Progenitor cell of endocrine pancreas (in vitro differentiated cells): ENCODE measurements at regions not wholly inside any gene's neighbourhood (a gene's known extent, or its start where the extent isn't known, plus 50 kb on each side); places are given as distances from the start of the nearest gene placed in this dataset.

Experiments
- DNase-seq: peaks from one replicate; pipeline ENCODE4 v3.0.0; 2021; ENCODE audit warnings: low spot score; ENCODE audit not compliant: unreplicated experiment
- H3K27ac Mint-ChIP-seq: 2 replicates; pipeline ENCODE4 v1.8.0; 2021; ENCODE audit warnings: mild to moderate bottlenecking, moderate library complexity, mixed read lengths
- H3K27me3 Mint-ChIP-seq: 2 replicates; pipeline ENCODE4 v1.8.0; 2021; ENCODE audit warnings: mixed read lengths
- H3K36me3 Mint-ChIP-seq: 2 replicates; pipeline ENCODE4 v1.8.0; 2022; ENCODE audit warnings: mixed read lengths; ENCODE audit not compliant: insufficient read depth
- H3K4me1 Mint-ChIP-seq: 2 replicates; pipeline ENCODE4 v1.8.0; 2021; ENCODE audit warnings: low read depth, mixed read lengths
- H3K4me3 Mint-ChIP-seq: 2 replicates; pipeline ENCODE4 v1.8.0; 2021; ENCODE audit warnings: low read depth, mild to moderate bottlenecking, moderate library complexity, mixed read lengths
- H3K9me3 Mint-ChIP-seq: 2 replicates; pipeline ENCODE4 v1.8.0; 2021; ENCODE audit warnings: low read depth, mixed read lengths
- CTCF ChIP-seq: fragments of 200-600 bp; sonication (generic); IDR thresholded peaks from one replicate; pipeline ENCODE4 v1.5.0; 2021; ENCODE audit warnings: antibody characterized with exemption, mild to moderate bottlenecking; ENCODE audit not compliant: unreplicated experiment

GRCh38 chr5:39675676-39676075 lies 250.9 kb upstream of the DAB2 start:
- Mint-ChIP-seq H3K4me3 (no peak overlapping the region), H3K36me3 (no peaks in the 10 kb centered on the region), H3K27me3 (no peaks in the 10 kb centered on the region), H3K4me1 (peaks cover 2% of the 10 kb centered on the region), H3K9me3 (peaks cover under 1% of the 10 kb centered on the region), H3K27ac (no peak overlapping the region)
- no peak for DNase-seq
- TF ChIP-seq CTCF = no peak

- no peak for TF ChIP-seq CTCF
- Mint-ChIP-seq H3K9me3 (no peaks in the 10 kb centered on the region), H3K4me1 (peaks cover 2% of the 10 kb centered on the region), H3K36me3 (no peaks in the 10 kb centered on the region), H3K27ac (no peak overlapping the region), H3K27me3 (no peaks in the 10 kb centered on the region), H3K4me3 (no peak overlapping the region)
- DNase-seq = no peak
Measured at GRCh38 chr5:39674209-39675082, 249.7 kb upstream of the DAB2 start.

- DNase-seq = no peak
- H3K4me3 Mint-ChIP-seq = no peak overlapping the region
- H3K27me3 Mint-ChIP-seq = no peaks in the 10 kb centered on the region
- no peak overlapping the region for H3K27ac Mint-ChIP-seq
- H3K9me3 Mint-ChIP-seq = no peaks in the 10 kb centered on the region
- TF ChIP-seq CTCF = no peak
- peaks cover 2% of the 10 kb centered on the region for H3K4me1 Mint-ChIP-seq
- no peaks in the 10 kb centered on the region for H3K36me3 Mint-ChIP-seq
Measured at GRCh38 chr5:39671561-39671961, 246.8 kb upstream of the DAB2 start.

- TF ChIP-seq CTCF = no peak
- DNase-seq = no peak
- Mint-ChIP-seq H3K27me3 (no peaks in the 10 kb centered on the region), H3K4me3 (no peak overlapping the region), H3K36me3 (no peaks in the 10 kb centered on the region), H3K27ac (no peak overlapping the region), H3K9me3 (no peaks in the 10 kb centered on the region), H3K4me1 (peaks cover 2% of the 10 kb centered on the region)
Measured at GRCh38 chr5:39670955-39671354, 246.2 kb upstream of the DAB2 start.

- Mint-ChIP-seq H3K4me3 (no peak overlapping the region), H3K36me3 (no peaks in the 10 kb centered on the region), H3K9me3 (no peaks in the 10 kb centered on the region), H3K27me3 (no peaks in the 10 kb centered on the region), H3K27ac (no peak overlapping the region), H3K4me1 (peaks cover 2% of the 10 kb centered on the region)
- DNase-seq = no peak
- no peak for TF ChIP-seq CTCF
Measured at GRCh38 chr5:39670391-39670790, 245.6 kb upstream of the DAB2 start.
